Activated CD4-positive, alpha-beta T cell treated with anti-CD3 and anti-CD28 coated beads, Interleukin-2, Interleukin-4, amounts not matched to agents 100 ng/mL and 50 ng/mL, durations not matched to agents 16 hours and 8 hours (primary cell): ENCODE measurements at regions not wholly inside any gene's neighbourhood (a gene's known extent, or its start where the extent isn't known, plus 50 kb on each side); places are given as distances from the start of the nearest gene placed in this dataset.

Experiments
- DNase-seq: peaks from one replicate; pipeline ENCODE4 v3.0.0-alpha.2; 2020; ENCODE audit warnings: low spot score

DNA sequence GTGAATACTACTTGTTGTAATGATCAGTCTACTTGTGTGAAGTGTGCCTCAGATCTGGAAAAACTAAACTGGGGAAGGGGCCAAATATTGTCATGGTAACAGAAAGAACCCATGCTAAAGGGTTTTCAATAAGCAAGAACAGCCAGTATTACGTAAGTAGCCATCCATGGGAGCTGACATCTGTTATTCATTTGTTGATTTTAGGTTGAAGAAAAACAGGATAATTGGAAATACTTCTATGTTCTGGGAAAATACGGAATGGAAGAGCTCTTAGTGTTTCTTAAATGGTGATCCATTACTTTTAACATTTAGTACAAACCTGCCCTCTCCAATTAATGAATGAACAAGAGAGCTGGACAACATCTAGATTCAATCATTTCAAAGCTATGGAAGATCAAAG lies 485.8 kb downstream of the NTRK2 start:
- DNase-seq: no peak

DNA sequence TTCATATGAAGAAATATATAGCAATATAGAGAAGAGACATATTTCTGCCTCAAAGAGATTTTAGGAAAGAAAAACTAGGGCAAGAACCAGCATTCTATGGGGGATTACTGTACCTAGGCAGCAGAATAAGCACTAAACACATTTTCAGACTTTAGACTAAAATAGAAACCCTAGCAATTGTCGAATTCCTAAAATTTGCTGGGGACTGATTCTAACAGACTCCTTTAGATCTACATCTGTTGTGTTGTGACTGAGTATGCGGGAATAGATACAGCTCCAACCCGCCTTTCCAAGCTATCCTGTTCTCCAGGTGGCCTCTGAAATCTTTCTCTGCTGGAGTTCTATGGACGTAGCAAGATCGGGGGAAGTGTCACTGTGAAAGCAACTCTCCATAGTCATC lies 482.2 kb downstream of the NTRK2 start:
- no peak for DNase-seq

DNA sequence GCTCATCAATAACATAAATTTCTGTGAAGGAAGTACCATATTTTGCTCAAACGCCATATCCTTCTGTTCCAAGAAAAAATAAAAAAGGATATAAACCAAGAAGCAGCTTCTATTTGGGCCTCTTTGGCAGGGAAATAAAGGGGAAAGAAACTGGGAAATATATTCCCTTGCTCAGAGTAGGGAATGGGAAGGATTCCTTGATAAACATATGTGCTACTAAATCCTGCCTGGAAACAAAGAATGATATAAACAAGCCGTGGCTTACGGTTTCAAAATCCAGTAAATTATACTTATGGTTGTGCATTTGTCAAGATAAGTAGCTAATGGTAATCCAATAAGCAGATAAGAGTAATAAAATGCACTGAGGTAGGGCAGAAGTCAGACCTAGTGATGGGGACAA lies 481.6 kb downstream of the NTRK2 start:
- DNase-seq: no peak

DNA sequence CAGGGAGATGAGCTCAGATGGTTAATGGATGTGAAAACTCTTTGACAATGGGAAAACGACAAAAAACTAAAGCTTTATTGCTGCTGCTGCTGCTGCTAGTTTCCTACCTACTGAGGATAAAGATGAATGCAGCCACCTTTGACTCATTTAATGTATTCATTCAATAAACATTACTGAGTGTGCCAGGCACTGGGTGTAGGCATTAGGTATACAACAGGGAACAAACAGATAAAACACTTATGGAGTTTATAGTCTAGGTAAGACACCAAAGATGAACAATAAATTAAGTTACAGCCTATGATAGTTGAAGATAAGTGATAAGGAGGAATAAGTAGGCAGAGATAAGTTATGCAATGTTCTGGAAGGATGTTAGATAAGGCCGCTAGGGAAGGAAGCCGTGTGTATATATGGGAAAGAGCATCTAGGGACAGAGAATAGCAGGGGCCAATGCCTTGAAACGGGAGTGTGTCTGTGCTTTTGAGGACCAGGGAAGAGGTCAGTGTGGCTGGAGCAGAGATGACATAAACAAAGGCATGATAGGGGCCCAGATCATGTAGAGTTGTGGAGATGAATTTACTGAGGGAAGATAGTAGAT lies 477.6 kb downstream of the NTRK2 start:
- DNase-seq: no peak

DNA sequence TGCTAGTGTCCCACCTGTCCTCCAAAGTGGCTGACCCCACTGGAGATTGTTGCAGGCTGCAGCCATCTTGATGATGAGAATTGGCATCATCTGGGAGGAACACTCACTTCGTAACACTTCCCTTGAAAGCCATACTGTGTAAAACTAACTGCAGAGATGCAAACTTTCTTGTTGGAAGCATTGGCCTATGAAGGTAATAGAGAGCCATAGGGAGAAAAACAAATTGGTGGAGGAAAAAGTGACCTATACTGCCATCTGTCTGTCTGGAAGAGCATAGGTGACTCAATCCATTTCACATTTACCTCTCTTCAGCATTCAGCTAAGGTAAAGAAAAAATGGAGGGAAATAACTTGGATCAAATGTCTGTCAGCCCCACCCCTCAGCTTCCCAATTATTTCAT lies 473.4 kb downstream of the NTRK2 start:
- peak; percentile 1 for DNase-seq

DNA sequence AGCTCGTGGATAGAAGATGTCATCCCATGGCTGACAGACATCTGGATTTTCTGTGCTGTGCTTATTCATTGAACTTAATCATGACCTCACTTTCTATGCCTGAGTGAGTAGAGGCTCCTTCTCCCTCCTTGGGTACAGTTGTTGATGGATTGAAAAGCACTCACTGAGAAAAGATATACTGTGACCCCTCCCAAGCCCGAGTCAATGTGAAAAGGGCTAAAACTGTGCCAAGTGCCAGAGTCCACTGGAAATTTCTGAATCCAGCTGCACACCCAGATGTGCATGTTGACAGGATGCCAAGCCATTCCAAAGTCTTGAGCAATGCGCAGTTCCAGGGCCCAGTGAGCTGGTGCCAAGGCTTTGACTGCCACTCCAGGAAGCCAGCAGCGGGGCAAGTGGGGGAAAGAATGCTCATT lies 473.0 kb downstream of the NTRK2 start:
- no peak for DNase-seq

DNA sequence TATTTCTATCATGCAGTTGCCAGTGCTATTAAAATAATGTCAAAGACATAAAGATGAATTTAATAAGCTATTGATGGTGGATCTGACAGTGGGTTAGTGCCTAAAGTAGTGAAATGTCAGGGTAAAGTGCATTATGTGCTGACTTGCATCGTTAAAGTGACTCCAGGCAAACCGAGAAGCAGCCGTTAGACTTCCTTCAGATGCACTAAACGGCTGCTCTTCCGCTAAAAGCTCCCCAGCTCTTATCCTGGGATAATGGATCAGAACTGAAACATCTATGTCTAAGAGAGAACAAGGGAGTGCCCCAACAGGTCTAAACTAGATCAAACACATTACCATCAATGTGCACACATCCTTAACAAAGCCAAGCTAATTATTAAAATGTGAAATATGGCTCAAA lies 468.2 kb downstream of the NTRK2 start:
- DNase-seq: no peak

DNA sequence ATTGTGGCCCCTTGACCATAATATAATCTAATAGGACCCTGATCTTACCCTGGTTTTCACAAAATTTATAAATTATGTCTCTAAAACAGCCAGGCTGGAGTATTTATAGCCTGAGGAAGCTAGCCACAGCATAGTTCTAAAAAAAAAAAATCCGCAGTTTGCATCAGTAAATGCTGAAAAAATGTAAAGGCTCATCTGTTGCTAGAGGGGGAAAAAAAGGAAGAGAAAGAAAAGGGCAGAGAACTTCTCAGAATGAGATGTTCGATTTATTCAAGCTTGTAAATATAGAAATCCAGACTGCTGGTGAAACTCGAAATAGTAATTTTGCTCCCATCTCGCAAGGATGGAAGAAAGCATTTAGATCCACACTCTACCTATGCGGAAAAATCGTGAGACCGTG lies 467.5 kb downstream of the NTRK2 start:
- no peak for DNase-seq

DNA sequence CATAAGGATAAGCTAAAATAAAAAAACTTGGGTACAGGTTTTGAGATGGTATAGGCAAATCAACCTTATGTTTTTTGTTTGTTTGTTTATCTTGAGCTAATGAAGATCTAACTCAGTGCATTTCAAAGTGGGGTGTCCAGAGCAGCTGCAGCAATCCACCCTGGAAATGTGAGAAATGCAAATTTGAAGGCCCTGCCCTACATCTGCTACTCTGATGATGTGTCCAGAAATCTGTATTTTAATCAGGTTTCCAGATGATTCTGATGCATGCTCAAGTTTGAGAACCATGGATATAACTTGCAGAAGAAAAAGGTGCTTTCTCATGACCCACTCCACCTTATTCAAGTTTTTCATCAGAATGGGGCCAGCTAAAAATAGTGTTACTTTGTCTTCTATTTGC lies 467.0 kb downstream of the NTRK2 start:
- no peak for DNase-seq

DNA sequence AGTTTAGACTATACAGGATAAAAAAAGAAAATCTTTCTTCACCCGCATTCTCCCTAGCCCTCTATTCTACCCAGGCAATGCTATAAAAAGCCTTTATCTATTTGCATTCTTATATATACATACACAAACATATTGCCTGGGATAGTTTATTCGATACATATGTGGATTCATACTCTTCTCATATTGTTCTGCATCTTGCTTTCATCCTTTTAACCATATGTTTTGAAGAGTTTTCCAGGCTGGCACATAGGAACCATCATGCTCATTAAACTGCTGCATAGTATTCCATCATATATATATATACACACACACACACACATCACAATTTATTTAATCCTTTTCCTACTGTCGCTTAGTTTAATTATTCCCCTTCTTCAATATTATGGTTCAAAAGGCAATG lies 461.2 kb downstream of the NTRK2 start:
- DNase-seq: no peak

DNA sequence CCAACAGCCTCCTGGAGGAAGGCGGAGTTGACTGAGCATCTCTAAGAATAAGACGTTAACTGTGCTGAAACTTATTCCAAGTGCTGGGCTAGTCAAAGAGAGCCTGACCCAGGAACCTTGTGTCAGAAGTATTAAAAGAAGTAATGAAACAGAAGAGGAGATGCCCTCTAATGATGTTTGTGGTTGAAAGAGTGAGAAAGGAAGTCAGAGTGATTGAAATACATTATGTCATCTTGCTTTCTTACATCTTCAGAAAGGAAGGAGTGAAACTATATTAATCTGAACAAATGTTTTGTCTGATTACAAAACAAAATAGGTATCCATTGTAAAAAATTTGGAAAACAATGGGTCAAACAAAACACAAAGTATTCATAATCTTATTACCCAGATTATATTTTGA lies 460.7 kb downstream of the NTRK2 start:
- DNase-seq: no peak

DNA sequence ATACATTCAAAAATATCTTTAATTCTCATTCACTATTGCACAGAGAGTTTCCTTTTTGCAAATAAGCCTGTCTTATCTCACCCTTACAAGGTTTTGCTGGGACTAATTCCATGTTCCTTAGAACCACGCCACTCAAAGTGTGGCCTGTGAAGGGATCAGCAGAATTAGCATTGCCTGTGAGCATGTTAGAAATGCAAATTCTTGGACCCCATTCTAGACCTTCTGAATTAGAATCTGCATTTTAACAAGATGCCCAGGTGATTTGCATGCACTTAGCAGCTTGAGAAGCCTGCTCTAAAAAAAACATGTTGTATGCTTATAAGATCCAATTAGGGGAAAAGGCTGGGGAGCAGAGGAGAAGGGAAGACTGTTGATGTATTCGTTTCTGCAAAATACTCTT lies 460.0 kb downstream of the NTRK2 start:
- no peak for DNase-seq

DNA sequence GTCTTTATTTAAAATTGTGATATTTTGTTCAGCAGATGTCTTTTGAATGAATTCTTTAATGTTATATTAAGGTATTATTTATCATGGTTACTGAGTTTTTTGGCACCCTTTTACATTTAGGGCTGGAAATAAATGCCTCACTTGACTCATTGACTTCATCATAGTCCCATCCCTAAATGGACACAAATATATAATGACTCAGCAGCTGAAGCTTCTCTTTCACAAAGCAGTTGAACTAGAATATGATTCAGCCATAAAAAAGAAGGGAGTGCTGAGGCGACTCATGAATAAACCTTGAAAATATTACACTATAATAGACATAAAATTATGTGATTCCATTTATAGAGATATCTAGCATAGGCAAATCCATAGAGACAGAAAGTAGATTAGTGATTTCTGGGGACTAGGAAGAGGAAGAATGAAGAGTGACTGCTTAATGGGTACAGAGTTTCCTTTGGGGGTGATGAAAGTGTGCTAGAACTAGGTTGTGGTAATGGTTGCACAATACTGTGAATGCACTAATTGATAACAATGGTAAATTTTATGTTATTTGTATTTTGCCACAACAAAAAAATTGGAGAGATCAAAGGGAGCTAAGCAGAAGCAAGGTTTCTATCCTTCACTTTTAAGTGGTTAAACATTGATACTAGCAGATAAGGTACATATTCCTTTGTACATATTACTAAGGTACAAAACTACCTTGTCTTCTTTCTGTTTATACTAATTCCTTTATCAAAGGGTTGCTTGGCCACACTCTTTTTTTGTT lies 449.6 kb downstream of the NTRK2 start:
- DNase-seq: no peak

DNA sequence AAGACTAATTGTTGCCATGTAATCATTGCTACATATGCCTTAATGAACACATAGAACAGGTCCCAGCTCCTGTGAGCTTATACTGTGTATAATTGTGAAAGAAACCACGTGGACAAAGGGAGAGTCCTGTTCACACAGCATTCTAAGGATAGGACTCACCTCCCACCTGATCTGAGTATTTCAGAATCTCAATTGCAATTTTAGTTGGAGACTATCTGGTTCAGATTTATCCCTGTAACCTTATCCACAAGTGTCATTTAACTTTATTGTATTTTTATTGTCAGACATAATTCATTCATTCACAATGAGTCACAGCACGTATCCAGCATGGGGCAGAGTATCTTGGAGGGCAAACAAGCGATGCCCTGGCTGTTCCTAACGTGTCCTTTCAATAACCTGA lies 448.3 kb downstream of the NTRK2 start:
- DNase-seq: no peak

DNA sequence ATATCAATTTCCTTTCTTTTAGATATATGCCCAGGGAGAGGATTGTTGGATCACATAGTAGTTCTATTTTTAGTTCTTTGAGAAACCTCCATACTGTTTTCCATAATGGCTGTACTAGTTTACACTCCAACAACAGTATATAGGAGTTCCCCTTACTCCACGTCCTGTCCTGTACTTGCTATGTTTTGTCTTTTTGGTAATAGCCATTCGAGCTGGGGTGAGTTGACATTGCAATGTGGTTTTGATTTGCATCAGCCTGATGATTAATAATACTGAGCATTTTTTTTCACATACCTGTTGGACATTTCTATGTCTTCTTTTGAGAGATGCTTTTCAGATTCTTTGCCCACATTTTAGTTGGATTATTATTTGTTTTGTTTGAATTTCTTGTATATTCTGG lies 445.9 kb downstream of the NTRK2 start:
- DNase-seq: no peak

DNA sequence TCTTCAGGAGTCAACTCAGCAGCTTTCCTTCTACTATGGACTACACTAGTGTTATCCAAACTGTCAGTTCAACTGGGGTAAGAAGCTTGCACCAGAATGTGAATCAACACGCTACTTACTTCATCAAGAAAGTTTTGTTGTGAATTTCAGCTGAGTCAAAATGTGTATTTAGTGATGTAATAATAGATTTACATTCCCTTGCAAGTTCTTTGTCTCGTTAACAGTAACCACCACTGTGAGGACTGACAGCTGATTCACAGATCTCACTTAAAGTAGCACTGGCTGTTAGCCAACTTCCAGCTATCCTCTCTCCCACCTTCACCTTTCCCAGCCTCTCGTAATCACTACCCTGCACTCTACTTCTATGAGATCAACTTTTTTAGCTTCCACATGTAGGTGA lies 445.3 kb downstream of the NTRK2 start:
- DNase-seq: peak; percentile 17

DNA sequence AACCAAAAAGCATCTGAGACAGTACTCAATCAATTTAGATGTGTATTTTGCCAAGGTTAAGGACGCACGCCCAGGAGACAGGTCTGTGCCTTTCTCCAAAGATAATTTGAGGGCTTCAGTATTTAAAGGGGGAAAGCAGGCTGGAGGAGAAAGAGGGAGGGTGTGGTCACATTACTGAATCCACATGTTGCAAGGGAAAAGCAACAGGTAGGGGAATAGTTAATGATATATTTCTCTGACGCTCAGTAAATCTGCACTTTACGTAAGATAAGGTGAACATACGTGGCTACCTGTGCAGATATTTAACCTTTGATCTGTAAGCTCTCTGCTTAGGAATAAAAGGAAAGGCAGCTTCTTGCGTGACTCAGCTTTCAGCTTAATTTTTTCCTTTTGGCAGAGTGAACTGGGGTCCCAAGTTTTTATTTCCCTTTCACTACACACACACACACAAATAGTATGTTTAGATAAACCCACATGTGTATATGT lies 443.4 kb downstream of the NTRK2 start:
- no peak for DNase-seq

DNA sequence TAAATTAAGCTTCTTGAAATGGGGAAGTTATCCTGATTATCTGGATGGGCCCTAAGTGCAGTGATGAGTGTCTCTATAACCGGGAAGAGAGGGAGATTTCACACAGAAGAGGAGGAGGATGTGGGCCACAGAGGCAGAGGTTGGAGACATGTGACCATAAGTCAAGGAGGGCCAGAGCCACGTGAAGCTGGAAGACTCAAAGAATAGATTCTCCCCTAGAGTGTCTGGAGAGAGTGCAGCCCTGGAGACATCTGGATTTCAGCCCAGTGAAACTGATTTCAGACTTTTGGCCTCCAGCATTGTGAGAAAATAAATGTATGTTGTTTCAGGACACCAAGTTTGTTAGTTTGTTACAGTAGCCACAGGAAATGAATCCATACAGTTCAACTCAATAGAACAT lies 442.9 kb downstream of the NTRK2 start:
- no peak for DNase-seq

DNA sequence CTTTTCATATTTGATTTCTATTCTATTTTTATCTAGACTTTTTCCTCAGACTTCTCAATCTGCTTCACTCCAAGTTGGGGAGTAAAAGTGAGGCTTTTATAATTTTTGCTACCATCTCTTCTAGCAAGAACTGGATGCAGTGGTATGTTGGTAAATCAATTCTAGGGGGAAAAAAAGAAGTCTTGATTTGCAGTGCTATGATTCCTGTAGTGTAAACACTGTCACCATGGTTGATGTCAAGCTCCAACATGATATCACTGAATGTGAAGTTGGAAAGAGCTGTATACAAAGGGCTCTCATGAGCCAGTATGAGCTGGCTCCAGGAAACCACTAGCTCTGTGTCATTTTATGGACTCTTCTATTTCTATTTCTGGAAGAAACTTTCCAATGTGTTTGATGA lies 439.2 kb downstream of the NTRK2 start:
- DNase-seq: no peak

DNA sequence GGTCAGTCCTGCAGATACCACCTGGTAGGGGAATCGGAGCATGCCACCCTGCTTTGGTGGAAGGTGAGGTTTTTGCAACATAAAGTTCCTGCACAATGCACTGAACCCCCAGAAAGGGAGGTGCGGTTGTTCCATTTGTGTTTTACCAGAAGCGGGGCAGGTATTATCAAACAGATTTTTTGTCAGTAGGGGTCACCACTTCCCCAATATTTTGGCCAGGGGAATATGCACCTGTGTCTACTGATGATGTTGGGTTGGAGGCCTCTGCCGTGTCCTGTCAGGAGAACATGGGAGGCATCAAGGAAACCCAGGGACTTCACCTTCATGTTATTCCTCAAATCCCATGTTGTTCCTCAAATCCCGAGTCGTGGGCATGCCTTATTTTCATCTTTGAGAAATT lies 438.7 kb downstream of the NTRK2 start:
- DNase-seq: no peak

DNA sequence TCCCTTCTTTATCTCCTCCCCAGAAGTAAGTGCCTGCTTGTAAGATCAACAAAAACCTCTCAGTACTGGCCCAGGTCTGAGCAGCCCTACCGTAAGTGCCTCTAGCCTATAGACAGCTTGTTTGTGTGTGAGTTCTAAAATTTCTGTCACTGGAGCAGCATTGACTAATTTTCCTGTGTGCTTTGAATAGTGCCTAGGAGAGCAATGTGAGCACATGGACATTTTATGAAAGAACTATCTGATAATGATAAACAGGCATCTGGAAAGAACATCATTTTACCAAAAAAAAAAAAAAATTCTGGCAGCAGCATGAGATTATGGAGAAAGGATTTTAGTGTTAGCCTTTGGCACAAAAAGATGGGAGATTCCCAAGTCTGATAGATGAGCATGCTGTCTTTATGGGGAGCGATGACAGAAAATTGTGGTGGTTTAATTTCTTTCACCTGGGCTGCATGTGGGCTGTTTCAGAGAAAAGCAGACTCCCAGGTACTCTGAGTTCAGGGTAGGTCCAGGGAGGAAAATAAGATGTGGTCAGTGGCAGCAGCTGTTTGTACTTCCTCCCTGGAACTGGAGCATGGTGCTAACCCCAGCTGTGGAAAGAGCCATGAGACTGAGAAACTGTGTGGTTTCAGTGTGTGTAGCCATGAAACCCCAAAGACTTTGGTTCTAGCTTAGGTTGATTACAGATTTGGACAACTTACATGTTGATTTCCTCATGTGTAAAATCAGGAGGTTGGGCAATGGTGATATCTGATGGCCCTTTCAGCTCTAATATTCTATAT lies 419.9 kb downstream of the NTRK2 start:
- no peak for DNase-seq

DNA sequence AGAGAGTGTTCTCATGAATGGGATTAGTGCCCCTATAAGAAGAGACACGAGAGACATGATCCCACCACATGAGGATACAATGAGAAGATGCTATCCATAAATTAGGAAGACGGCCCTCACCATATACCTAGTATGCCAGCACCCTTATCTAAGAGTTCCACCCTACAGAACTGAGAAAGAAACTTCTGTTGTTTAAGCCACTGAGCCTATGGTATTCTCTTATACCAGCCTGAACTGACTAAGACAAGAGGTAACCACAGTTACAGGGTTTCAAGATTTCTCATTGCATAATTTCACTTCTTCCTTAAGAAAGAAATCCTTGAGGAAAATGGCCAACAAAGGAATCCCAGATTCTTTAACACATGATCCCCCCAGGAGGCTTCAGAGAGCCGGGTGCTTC lies 412.4 kb downstream of the NTRK2 start:
- DNase-seq: no peak

DNA sequence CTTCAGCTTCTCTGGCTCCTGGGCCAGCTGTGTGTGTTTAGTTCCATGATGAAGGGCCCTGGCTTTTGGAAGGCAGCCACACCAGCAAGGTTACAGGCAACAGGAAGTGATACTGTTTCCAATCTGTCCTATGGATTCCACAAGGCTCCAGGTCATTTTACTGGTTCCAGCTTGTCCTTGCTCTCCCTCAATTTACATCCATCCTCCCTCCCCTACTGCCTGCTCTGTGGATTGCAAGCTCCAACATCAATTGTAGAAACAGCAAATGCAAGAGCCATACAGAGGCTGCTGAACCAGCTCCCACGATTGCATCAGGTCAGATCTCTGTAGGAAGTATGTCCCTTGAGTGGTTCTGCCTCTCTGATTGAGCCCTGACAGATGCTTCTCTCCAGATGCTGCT lies 409.8 kb downstream of the NTRK2 start:
- no peak for DNase-seq
